HEK293 (cell line): ENCODE measurements at regions not wholly inside any gene's neighbourhood (a gene's known extent, or its start where the extent isn't known, plus 50 kb on each side); places are given as distances from the start of the nearest gene placed in this dataset.

ENCODE experiments used
- ATF2 ChIP-seq: fragments of 450-650 bp; formaldehyde crosslinking; IDR thresholded peaks from 2 replicates; pipeline ENCODE4 v1.5.1; 2016; ENCODE audit warnings: missing biosample characterization, missing genetic modification characterization, low read depth
- CTCF ChIP-seq: fragments of 450-650 bp; formaldehyde crosslinking; IDR thresholded peaks from 2 replicates; pipeline ENCODE4 v1.5.1; 2016; ENCODE audit warnings: missing biosample characterization, missing genetic modification characterization
- SCRT2 ChIP-seq: fragments of 450-650 bp; formaldehyde crosslinking; IDR thresholded peaks from 2 replicates; pipeline ENCODE4 v1.5.1; 2016; ENCODE audit warnings: missing biosample characterization, missing genetic modification characterization
- TSHZ1 ChIP-seq: fragments of 450-650 bp; formaldehyde crosslinking; IDR thresholded peaks from 2 replicates; pipeline ENCODE4 v1.5.1; 2016; ENCODE audit warnings: missing biosample characterization, missing genetic modification characterization, borderline replicate concordance
- ZBTB7A ChIP-seq: fragments of 450-650 bp; formaldehyde crosslinking; IDR thresholded peaks from 2 replicates; pipeline ENCODE4 v1.5.1; 2016; ENCODE audit warnings: low read depth, missing biosample characterization, missing genetic modification characterization
- ZFP3 ChIP-seq: fragments of 450-650 bp; formaldehyde crosslinking; IDR thresholded peaks from 2 replicates; pipeline ENCODE4 v1.5.1; 2016; ENCODE audit warnings: low read depth, missing biosample characterization, missing genetic modification characterization
- ZNF174 ChIP-seq: fragments of 450-650 bp; formaldehyde crosslinking; IDR thresholded peaks from 2 replicates; pipeline ENCODE4 v1.5.0; 2017; ENCODE audit warnings: missing biosample characterization, mild to moderate bottlenecking, missing genetic modification characterization
- ZNF26 ChIP-seq: fragments of 450-650 bp; formaldehyde crosslinking; IDR thresholded peaks from 2 replicates; pipeline ENCODE4 v1.5.1; 2016; ENCODE audit warnings: missing biosample characterization, missing genetic modification characterization
- ZNF274 ChIP-seq, 2 experiments: fragments of 200-500 bp in 1 of 2; fragments of 450-650 bp in 1 of 2; sonication (Bioruptor generic) in 1 of 2; formaldehyde crosslinking in 1 of 2; IDR thresholded peaks; 2 replicates each; pipeline versions ENCODE4 v1.5.1 to v1.6.1; 2014 to 2016; ENCODE audit warnings: borderline replicate concordance in 1 of 2, inconsistent platforms in 1 of 2, low read length in 1 of 2, missing biosample characterization in 1 of 2, missing genetic modification characterization in 1 of 2
- ZNF843 ChIP-seq: fragments of 450-650 bp; formaldehyde crosslinking; IDR thresholded peaks from 2 replicates; pipeline ENCODE4 v1.5.1; 2016; ENCODE audit warnings: missing biosample characterization, missing genetic modification characterization

- TF ChIP-seq ZNF274 (IDR thresholded peaks at IDR 0.05; ENCODE audit: low read length) (no peak), ZNF274 (tag by site-specific recombination; IDR thresholded peaks at IDR 0.05; ENCODE audit: borderline replicate concordance) (no peak), ZNF26 (no peak), ATF2 (no peak), SCRT2 (tag by site-specific recombination) (no peak), TSHZ1 (tag by site-specific recombination) (no peak), ZBTB7A (tag by site-specific recombination) (no peak), CTCF (tag by site-specific recombination) (no peak), ZNF174 (tag by site-specific recombination) (no peak), ZNF843 (tag by site-specific recombination) (no peak), ZFP3 (tag by site-specific recombination) (no peak)
Measured at GRCh38 chr10:43771675-43772074, 123.0 kb upstream of the ZNF32 start.
